IPS DF 4.7 (cell line): ENCODE measurements at regions not wholly inside any gene's neighbourhood (a gene's known extent, or its start where the extent isn't known, plus 50 kb on each side); places are given as distances from the start of the nearest gene placed in this dataset.

Source experiments
- DNase-seq: peaks from one replicate; pipeline ENCODE4 v3.0.0-alpha.2; 2013; ENCODE audit warnings: low spot score; ENCODE audit errors: extremely low read depth

GRCh38 chr6:92538926-92539325 lies 880.4 kb downstream of the EPHA7 start:
- no peak for DNase-seq

GRCh38 chr6:92538275-92538674 lies 881.1 kb downstream of the EPHA7 start:
- no peak for DNase-seq

- no peak for DNase-seq
These were observed 885.2 kb downstream of the EPHA7 start for GRCh38 chr6:92534109-92534508.

GRCh38 chr6:92522589-92522988 lies 896.8 kb downstream of the EPHA7 start:
- no peak for DNase-seq

- no peak for DNase-seq
These were observed 897.8 kb downstream of the EPHA7 start for GRCh38 chr6:92521553-92521952.

GRCh38 chr6:92510137-92510536 lies 909.2 kb downstream of the EPHA7 start:
- no peak for DNase-seq

- no peak for DNase-seq
These were observed 911.8 kb downstream of the EPHA7 start for GRCh38 chr6:92507552-92507951.

GRCh38 chr6:92504509-92504908 lies 914.9 kb downstream of the EPHA7 start:
- DNase-seq: no peak

GRCh38 chr6:92497281-92497680 lies 922.1 kb downstream of the EPHA7 start:
- no peak for DNase-seq

GRCh38 chr6:92496527-92496926 lies 922.8 kb downstream of the EPHA7 start:
- no peak for DNase-seq

- no peak for DNase-seq
These were observed 924.1 kb downstream of the EPHA7 start for GRCh38 chr6:92495242-92495641.

- no peak for DNase-seq
These were observed 933.9 kb downstream of the EPHA7 start for GRCh38 chr6:92485487-92485886.

- no peak for DNase-seq
These were observed 939.5 kb downstream of the EPHA7 start for GRCh38 chr6:92479831-92480230.

GRCh38 chr6:92473056-92473455 lies 946.3 kb downstream of the EPHA7 start:
- DNase-seq: no peak

GRCh38 chr6:92469186-92469828 lies 950.1 kb downstream of the EPHA7 start:
- no peak for DNase-seq

- DNase-seq: no peak
These were observed 951.3 kb downstream of the EPHA7 start for GRCh38 chr6:92468066-92468465.

- no peak for DNase-seq
These were observed 959.2 kb downstream of the EPHA7 start for GRCh38 chr6:92460133-92460532.

GRCh38 chr6:92459606-92460005 lies 959.8 kb downstream of the EPHA7 start:
- no peak for DNase-seq

GRCh38 chr6:92446052-92446451 lies 973.3 kb downstream of the EPHA7 start:
- DNase-seq: no peak

GRCh38 chr6:92433911-92434310 lies 985.4 kb downstream of the EPHA7 start:
- no peak for DNase-seq

GRCh38 chr6:92431502-92431901 lies 987.9 kb downstream of the EPHA7 start:
- no peak for DNase-seq

- DNase-seq: no peak
These were observed 990.9 kb downstream of the EPHA7 start for GRCh38 chr6:92428448-92428847.

- DNase-seq: no peak
These were observed 991.9 kb downstream of the EPHA7 start for GRCh38 chr6:92427453-92427852.

GRCh38 chr6:92415656-92416055 lies 1003.7 kb downstream of the EPHA7 start:
- DNase-seq: no peak
